RCC 7860 (cell line): ENCODE measurements at regions not wholly inside any gene's neighbourhood (a gene's known extent, or its start where the extent isn't known, plus 50 kb on each side); places are given as distances from the start of the nearest gene placed in this dataset.

Experiments
- DNase-seq: peaks from one replicate; pipeline ENCODE4 v3.0.0-alpha.2; 2015; ENCODE audit warnings: low spot score
- FAIRE-seq: peaks from 2 replicates; lab custom pipeline; 2012; peaks lifted over from hg19 to GRCh38; lab: Jason Lieb, UNC

DNA sequence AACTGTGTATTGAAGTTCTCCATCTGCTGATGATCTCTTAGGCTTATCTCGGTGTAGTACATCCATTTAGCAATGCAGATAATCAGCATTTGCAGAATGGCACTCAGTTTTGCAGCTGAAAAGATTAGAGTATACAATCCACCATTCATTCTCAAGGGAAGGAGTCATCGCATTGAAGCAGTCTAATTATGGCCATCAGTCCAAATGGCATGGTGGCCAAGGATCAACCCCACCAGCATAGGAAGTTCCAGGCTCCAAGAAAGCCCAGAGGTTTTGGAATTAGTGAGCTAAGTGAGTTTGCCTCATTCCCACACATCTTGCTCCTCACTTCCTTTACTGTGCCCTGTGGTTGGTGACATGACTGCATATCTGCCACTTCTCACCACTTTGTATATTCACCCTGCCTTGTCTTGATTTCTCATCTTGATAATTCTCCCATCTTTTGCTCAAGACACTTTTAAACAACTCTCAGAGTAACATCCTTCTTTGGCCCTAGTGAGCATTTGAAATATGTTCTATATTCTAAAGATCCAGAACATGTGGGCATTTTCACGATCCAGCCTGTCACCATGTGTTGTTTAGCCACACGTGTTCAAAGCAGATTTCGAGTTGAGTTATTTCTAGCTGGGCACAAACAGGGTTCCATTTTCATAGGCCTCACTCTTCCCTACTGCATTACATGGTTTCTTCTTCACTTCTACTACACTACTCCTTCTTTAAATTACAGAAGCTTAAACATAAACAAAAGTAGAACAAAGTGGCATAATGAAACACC lies 1119.8 kb downstream of the TSN start:
- no peak for FAIRE-seq

GRCh38 chr2:122883849-122884248 lies 1128.4 kb downstream of the TSN start:
- DNase-seq, result no peak
- FAIRE-seq, result no peak

More for the DNA sequence above, 1119.8 kb downstream of the TSN start:
- DNase-seq, result no peak

DNA sequence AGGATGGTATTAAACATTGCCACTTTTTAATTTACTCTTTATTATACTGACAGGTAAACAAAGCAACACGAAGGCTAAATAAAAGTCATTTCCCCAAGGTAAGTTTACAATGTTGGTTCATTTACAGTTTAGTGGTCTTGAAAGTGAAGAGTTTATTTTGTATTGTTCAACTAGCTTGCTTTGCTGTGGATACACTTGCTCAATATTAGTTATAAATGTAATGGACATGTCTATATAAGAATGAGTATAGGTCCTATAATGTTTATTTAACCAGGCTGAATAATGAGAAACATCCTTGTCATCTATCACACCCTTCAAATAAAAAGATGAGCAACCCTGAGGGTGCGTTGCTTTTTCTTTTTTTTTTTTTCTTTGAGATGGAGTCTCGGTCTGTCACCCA lies 1129.4 kb downstream of the TSN start:
- no peak for DNase-seq

GRCh38 chr2:122885436-122885835 lies 1130.0 kb downstream of the TSN start:
- DNase-seq, result no peak
- FAIRE-seq, result no peak

More for the DNA sequence above, 1129.4 kb downstream of the TSN start:
- FAIRE-seq, result no peak

DNA sequence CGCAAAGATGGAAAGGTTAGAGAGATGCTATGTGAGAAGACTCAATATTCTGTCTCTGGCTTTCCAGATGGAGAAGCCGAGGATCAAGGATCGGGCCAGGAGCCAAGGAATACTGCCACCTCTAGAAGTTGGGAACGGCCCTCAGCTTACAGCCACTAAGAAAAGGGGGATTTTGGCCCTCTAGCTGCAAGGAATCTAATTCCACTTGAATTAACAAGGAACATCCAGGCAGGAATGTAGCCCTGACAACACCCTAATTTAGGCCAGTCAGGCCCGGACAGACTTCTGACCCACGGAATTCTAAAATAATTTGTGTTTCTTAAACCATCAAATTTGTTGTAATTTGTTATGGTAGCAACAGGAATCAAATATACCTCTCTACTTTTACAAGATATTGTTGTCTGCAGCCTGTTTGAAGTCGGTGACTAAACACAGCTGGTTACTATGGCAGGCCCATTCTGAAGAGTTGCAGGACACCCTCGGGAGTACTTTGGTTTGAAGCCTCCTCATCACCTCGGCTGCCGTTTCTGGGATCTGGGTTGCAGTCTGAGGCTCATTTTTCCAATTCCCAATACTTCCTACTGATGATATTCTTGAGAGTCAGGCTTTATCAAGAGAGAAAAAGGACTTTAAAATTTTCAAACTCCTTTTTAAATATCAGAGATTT lies 1131.2 kb downstream of the TSN start:
- DNase-seq (no peak), FAIRE-seq (no peak)

DNA sequence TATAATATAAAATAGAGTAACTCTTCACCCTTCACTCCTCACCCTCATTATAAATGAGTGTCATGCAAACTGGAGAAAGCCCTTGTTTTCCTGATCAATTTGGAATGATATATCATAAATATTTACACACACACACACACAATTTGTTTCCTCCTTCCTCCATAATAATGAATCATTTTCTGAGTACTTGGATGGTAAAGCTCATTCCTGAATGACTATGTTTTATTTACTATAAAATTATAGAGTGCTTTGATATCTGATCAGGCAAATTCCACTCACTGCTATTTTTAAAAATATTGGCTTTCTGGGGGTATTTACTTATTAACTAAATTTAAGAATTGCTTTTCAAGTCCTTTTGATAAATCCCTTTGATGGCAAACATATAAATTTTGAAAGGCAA lies 1125.5 kb upstream of the CNTNAP5 start:
- FAIRE-seq, result no peak

DNA sequence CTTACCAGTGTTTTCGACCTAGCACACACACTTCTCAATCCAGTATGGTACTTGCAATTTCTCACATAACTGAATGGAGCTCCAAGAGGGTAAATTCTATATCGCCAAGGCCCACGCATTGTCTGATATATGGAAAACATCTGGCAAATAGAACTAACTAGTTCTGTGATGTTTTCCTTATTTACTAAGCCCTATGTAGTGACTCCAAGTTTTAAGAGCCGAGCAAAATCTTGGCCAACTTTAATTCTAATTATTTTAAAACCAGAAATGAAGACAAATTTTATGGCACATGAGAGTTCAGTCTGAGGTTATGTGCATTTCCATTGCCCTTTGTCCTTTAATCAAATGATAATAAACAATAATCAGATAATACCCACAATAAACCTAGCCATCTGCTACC lies 1119.7 kb upstream of the CNTNAP5 start:
- FAIRE-seq (no peak), DNase-seq (no peak)

More for the DNA sequence above, 1125.5 kb upstream of the CNTNAP5 start:
- DNase-seq, result no peak

DNA sequence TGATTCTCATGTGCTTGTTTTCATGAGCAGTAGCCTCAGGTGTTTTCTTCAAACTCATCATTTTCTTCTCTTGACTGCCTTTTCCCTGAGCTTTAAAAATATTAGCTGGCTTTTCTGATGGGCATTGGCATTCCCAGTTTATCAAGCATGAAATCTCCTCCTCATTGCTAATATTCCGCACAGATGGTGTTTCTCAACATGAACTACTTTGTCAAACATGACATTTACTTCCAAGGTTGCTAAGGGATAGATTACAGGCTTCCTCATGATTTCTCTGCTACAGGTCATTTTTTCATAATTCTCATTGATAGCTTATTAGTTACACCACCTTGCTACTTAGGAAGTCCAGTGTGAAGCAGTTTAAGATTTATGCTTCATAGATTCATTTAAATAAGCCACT lies 1116.9 kb upstream of the CNTNAP5 start:
- FAIRE-seq, result no peak

DNA sequence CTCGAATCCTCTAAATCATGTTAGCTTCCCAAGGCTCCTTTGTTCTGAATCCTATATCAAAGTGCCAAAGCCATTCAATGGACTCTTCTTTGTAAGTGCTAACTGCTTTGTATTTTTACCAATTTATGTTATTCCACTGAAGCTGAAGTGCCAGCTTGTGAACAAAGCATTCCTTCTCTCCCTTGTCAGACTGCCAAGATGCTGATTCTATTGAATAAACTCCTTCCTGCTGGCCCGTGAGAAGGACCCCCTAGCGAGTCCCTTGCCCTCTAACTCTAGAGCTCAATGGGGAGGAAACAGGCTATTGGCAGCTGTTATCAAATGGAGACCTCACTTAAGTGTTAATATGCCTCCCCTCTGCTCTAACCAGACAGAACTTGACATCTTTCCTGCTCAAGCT lies 1097.9 kb upstream of the CNTNAP5 start:
- DNase-seq (no peak), FAIRE-seq (no peak)

More for the DNA sequence above, 1116.9 kb upstream of the CNTNAP5 start:
- no peak for DNase-seq

DNA sequence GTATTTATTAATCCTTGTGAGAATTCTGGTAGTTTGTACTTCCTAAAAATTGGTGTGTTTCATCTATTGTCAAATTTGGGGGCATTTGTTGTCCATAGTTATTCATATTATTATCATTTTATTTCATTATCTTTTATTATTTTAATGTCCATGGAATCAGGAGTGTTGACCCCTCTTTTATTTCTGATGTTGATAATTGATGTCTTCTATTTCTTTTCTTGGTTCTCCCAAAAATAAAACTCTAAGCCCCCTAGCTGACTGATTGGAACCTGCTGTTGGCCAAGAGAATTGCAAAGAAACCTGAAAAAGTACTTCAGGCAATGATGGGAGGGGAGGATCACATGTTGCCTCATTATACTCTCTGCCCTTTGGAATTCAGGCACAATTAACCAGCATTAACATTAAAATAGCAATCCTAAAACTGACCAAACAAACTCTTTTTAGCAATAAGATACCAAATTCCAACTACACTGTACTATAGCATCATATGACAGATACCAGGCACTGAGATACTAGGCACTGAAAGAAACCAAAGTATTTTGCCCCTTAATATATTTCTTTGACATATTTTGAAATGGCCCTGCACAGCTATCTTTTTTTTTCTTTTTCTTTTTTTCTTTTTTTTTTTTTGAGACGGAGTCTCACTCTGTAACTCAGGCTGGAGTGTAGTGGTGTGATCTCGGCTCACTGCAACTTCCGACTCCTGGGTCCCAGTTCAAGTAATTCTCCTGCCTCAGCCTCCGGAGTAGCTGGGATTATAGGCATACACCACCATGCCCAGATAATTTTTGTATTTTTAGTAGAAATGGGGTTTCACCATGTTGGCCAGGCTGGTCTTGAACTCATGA lies 1097.2 kb upstream of the CNTNAP5 start:
- FAIRE-seq (no peak), DNase-seq (no peak)

DNA sequence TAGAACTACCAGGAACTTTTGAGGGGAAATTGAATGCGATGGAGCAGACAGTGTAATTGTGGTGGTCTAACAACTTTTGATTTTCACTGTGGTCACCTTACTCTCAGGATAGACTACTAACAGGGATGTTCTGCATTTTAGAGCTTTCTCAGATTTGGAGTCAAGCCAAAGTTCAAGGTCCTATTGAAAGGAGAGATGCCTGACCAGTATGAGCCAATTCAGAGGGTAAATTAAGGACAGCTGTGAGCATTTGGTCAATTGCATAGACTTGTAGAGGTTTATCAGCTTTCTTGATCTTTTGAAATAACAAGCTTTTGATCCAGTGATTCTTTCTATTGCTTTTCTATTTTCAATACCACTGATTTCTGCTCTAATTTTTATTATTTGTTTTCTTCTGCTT lies 1095.7 kb upstream of the CNTNAP5 start:
- FAIRE-seq (no peak), DNase-seq (no peak)

DNA sequence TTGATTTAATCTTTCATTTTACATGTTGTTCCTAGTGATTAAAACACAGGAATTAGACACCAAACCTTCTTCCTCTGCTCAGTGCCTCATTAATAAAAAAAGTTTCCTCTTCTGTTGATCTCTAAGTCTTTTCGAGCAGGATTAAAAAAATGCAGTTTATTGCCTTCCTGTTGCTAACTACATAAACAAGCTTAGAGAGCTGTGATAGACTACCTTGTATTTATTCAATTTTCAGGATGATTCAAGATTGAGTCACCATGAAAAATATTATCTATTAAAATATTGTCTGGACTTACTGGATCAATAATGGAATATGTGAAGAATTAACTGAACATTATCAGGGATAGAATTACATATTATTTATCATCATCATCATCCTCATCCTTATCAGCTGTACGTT lies 1089.6 kb upstream of the CNTNAP5 start:
- DNase-seq (no peak), FAIRE-seq (no peak)

DNA sequence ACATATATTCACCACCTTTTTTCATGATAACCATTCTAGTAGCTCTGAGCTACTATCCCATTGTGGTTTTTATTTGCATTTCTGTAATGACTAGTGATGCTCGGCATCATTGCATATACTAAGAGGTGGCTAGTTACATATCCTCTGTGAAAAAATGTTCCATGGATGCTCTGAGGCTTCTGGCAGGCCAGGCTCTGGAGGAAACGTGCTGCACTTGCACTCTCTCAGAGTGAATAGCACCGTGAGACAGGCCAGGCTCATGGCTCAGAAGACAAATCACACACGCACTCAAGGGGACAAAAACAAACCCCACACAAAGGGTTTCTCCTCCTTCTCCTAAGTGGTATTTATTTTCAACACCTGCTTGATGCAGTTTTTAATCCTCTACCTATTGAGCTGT lies 1085.3 kb upstream of the CNTNAP5 start:
- no peak for DNase-seq
- FAIRE-seq, result no peak

DNA sequence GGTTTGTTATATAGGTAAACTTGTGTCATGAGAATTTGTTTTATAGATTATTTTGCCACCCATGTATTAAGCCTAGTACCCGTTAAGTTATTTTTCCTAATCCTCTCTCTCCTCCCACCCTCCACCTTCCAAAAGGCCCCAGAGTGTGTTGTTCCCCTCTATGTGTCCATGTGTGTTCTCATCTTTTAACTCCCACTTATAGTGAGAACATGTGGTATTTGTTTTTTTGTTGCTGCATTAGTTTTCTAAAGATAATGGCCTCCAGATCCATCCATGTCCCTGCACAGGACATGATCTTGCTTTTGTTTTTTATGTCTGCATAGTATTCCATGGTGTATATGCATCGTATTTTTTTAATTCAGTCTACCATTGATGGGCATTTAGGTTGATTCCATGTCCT lies 1075.6 kb upstream of the CNTNAP5 start:
- DNase-seq (no peak), FAIRE-seq (no peak)

DNA sequence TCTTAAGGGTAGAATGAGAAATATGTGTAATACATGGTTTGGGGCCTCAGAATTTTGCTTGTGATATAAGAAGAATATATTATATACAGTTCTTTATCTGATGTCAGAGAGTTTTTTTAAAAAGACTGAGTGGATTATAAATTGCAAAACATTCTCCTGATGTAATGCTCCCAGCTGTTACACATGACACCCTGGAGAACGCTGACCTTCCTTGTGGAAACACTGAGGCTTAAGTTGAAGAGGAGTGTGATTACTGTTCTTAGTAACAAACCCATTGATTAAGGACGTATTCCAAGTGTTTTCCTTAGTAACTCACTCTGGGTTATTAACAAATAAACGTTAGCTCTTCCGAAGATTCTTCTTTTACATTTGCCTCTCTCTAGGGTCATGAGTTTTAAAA lies 1069.3 kb upstream of the CNTNAP5 start:
- no peak for DNase-seq
- FAIRE-seq, result no peak

DNA sequence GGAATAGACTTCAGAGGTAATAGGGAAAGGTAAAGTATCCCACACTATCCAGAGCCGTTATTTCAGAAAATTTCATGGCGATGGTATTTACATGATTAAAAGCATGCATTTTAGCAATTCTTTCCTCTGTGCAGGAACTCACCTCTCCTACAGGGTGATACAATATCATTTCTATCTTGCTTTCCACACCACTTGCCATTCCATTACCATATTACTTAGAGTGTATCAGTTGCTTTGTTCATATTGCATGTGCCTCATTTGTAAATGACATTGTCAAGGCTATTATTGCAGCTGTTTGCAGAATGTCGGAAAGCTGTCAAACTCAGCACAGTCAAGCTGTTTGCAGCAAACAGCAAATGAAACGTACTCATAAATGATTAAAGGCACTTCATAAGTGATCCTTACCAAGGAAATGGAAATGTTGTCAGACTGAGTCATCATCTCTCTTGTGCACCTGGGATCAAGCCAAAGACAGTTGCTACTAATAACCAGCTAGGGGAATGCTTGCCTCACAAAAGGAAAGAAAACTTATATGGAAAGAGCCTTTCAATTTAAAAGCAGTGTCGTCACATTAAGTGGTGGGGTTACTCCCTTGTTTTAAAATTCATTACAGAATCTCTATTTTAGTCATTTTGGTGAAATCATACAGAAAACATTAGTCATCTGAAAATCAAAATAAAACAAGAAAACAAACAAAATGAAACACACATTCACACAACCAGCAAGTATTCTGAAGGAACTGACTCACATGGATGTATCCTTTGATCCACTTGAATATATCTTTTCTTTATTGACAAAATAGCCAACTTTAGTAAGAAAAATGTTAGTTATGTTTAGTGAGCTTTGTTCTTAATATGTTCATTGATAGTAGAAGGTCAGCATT lies 1064.1 kb upstream of the CNTNAP5 start:
- DNase-seq (peak; percentile 73), FAIRE-seq (peak; percentile 95)

DNA sequence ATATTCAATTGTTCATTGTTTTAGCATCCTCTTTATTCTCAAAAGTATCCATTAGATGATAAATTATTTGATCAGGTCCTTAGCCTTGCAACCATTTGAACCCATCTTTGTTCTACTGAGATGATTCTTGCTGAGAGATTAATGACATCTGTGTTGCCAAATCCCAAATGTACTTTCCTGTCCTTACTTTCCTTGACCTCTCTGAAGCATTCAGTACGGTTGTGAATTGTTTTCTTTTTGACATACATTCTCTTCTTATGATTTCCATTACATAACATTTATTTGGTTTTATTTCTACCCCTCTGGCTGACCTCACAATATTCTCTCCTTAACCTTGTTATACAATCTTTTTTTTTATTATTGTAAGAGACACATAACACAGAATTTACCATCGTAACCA lies 1058.6 kb upstream of the CNTNAP5 start:
- DNase-seq (no peak), FAIRE-seq (no peak)

DNA sequence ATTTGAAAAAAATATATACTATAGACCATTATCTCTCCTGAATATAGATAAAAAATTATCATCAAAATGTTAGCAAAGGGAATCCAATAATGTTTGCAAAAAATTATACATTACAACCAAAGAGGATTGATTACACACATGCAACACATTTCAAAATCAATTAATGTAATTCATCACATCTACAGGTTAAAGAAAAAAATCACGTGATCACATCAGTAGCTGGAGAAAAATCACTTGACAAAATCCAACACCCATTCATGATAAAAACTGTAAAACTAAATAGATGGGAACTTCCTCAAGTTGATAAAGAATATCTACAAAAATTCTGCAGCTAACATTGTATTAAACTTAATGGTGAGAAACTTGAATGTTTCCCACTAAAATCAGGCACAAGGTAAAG lies 1047.5 kb upstream of the CNTNAP5 start:
- no peak for DNase-seq
- FAIRE-seq, result no peak

DNA sequence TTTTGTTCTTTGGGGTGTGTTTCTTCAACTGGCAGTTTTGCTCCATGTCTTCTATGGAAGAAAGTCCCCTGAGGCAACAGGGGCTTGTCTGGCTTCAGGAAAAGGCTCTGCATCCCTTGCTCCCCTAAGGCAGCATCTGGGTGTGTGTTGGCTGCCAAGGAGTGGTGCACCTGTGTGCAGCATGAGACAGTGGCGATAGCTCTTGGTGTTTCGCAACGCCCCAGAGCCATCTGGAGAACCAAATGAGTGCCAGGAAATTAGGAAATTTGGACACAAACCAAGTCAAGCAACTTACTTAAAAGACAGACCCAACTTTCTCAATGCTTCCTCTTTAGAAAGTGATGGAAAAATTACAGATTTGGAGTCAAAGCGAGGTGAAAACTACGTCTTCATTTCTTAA lies 1044.4 kb upstream of the CNTNAP5 start:
- FAIRE-seq, result no peak
- no peak for DNase-seq

- FAIRE-seq, result no peak
- DNase-seq, result no peak
Measured at GRCh38 chr2:122982936-122983335, 1042.2 kb upstream of the CNTNAP5 start.
